HG02870 (cell line): ENCODE measurements at regions not wholly inside any gene's neighbourhood (a gene's known extent, or its start where the extent isn't known, plus 50 kb on each side); places are given as distances from the start of the nearest gene placed in this dataset.
"Not testable (repeated sequence)": the region's sequence is repeated elsewhere in the genome, so short reads cannot be mapped to it uniquely, and the experiment has no call there.

ENCODE experiments used
- ATAC-seq: cut with Tn5 transposase; IDR thresholded peaks from one replicate; pipeline ENCODE4 v1.9.1; 2021; ENCODE audit warnings: mild to moderate bottlenecking, moderate library complexity; ENCODE audit not compliant: unreplicated experiment

- ATAC-seq = no peak
Measured at GRCh38 chr10:45183174-45183573, 132.2 kb downstream of the OR13A1 start.

GRCh38 chr10:45197816-45198485 lies 117.5 kb downstream of the OR13A1 start:
- no peak for ATAC-seq

- ATAC-seq = no peak
Measured at GRCh38 chr10:45198486-45199204, 116.8 kb downstream of the OR13A1 start.

- ATAC-seq = no peak
Measured at GRCh38 chr10:45199205-45199740, 116.1 kb downstream of the OR13A1 start.

GRCh38 chr10:45201271-45201670 lies 114.1 kb downstream of the OR13A1 start:
- ATAC-seq = no peak

- no peak for ATAC-seq
Measured at GRCh38 chr10:45202242-45202641, 113.2 kb downstream of the OR13A1 start.

GRCh38 chr10:45204954-45205775 lies 110.2 kb downstream of the OR13A1 start:
- ATAC-seq = no peak

GRCh38 chr10:45209888-45210287 lies 105.5 kb downstream of the OR13A1 start:
- ATAC-seq = no peak

- no peak for ATAC-seq
Measured at GRCh38 chr10:45211576-45211975, 103.8 kb downstream of the OR13A1 start.

GRCh38 chr10:45219416-45219815 lies 96.0 kb downstream of the OR13A1 start:
- no peak for ATAC-seq

GRCh38 chr10:45220931-45221330 lies 94.5 kb downstream of the OR13A1 start:
- ATAC-seq = no peak

- ATAC-seq = no peak
Measured at GRCh38 chr10:45224219-45224841, 91.1 kb downstream of the OR13A1 start.

- no peak for ATAC-seq
Measured at GRCh38 chr10:45227042-45227441, 88.4 kb downstream of the OR13A1 start.

- ATAC-seq = no peak
Measured at GRCh38 chr10:45227456-45227855, 88.0 kb downstream of the OR13A1 start.

- no peak for ATAC-seq
Measured at GRCh38 chr10:45229823-45230222, 85.6 kb downstream of the OR13A1 start.

- not testable (repeated sequence) for ATAC-seq
Measured at GRCh38 chr10:45235260-45235769, 80.1 kb downstream of the OR13A1 start.

- ATAC-seq = no peak
Measured at GRCh38 chr10:45235798-45236220, 79.6 kb downstream of the OR13A1 start.

GRCh38 chr10:45238896-45239295 lies 76.5 kb downstream of the OR13A1 start:
- ATAC-seq = no peak

GRCh38 chr10:45239642-45240041 lies 75.8 kb downstream of the OR13A1 start:
- ATAC-seq = no peak

- ATAC-seq = no peak
Measured at GRCh38 chr10:45241865-45242520, 73.4 kb downstream of the OR13A1 start.
